Mesendoderm (in vitro differentiated cells): ENCODE measurements at regions not wholly inside any gene's neighbourhood (a gene's known extent, or its start where the extent isn't known, plus 50 kb on each side); places are given as distances from the start of the nearest gene placed in this dataset.

Source experiments
- DNase-seq: peaks from one replicate; pipeline ENCODE4 v3.0.0; 2013
- H2AK5ac ChIP-seq: 2 replicates; pipeline ENCODE4 v1.6.1; 2013; ENCODE audit warnings: low read length, inconsistent platforms
- H2BK120ac ChIP-seq: 2 replicates; pipeline ENCODE4 v1.6.1; 2013; ENCODE audit warnings: low read depth, mild to moderate bottlenecking, low read length, moderate library complexity, mixed read lengths
- H2BK15ac ChIP-seq: replicated peaks from 2 replicates; pipeline ENCODE4 v1.6.1; 2013; ENCODE audit warnings: low read depth, mild to moderate bottlenecking, moderate library complexity
- H2BK5ac ChIP-seq: 2 replicates; pipeline ENCODE4 v1.6.1; 2013; ENCODE audit warnings: low read length, inconsistent platforms
- H3K18ac ChIP-seq: 2 replicates; pipeline ENCODE4 v1.6.1; 2013; ENCODE audit warnings: mild to moderate bottlenecking, low read length, mixed read lengths
- H3K23ac ChIP-seq: one replicate; pipeline ENCODE4 v1.6.1; 2013; ENCODE audit warnings: low read length
- H3K27ac ChIP-seq: 2 replicates; pipeline ENCODE4 v1.5.1; 2013; ENCODE audit warnings: low read depth, mild to moderate bottlenecking, inconsistent platforms, low read length, moderate library complexity
- H3K27me3 ChIP-seq: 2 replicates; pipeline ENCODE4 v1.6.1; 2013; ENCODE audit warnings: low read length, control low read depth, mild to moderate bottlenecking, inconsistent platforms; ENCODE audit not compliant: insufficient read depth, poor library complexity
- H3K36me3 ChIP-seq: 2 replicates; pipeline ENCODE4 v1.6.1; 2013; ENCODE audit warnings: low read length, inconsistent platforms; ENCODE audit not compliant: control insufficient read depth, insufficient read depth
- H3K4ac ChIP-seq: one replicate; pipeline ENCODE4 v1.6.1; 2013; ENCODE audit warnings: low read depth, mild to moderate bottlenecking, low read length, moderate library complexity
- H3K4me1 ChIP-seq: 2 replicates; pipeline ENCODE4 v1.6.1; 2013; ENCODE audit warnings: low read depth, low read length, inconsistent platforms; ENCODE audit not compliant: control insufficient read depth
- H3K4me2 ChIP-seq: 2 replicates; pipeline ENCODE4 v1.6.1; 2013; ENCODE audit warnings: low read length
- H3K4me3 ChIP-seq: 2 replicates; pipeline ENCODE4 v1.5.1; 2013; ENCODE audit warnings: mild to moderate bottlenecking, low read length
- H3K56ac ChIP-seq: one replicate; pipeline ENCODE4 v1.6.1; 2013; ENCODE audit warnings: low read length
- H3K79me1 ChIP-seq: 2 replicates; pipeline ENCODE4 v1.6.1; 2013; ENCODE audit warnings: low read length, inconsistent platforms
- H3K79me2 ChIP-seq: 2 replicates; pipeline ENCODE4 v1.6.1; 2013; ENCODE audit warnings: mild to moderate bottlenecking, low read length; ENCODE audit not compliant: control insufficient read depth, insufficient read depth
- H3K9ac ChIP-seq: 2 replicates; pipeline ENCODE4 v1.6.1; 2013; ENCODE audit warnings: low read length, inconsistent platforms
- H4K5ac ChIP-seq: one replicate; pipeline ENCODE4 v1.6.1; 2013; ENCODE audit warnings: low read length
- H4K8ac ChIP-seq: one replicate; pipeline ENCODE4 v1.6.1; 2013; ENCODE audit warnings: low read depth, mild to moderate bottlenecking, control low read depth, low read length, moderate library complexity
- WGBS: extraction: QIAGEN DNeasy Blood & Tissue Kit; methylation state at CpG from one replicate; pipeline ENCODE4 v1.1.7; 2013; ENCODE audit warnings: low lambda C conversion rate, missing lambda C conversion rate; ENCODE audit not compliant: insufficient coverage; ENCODE audit errors: extremely low coverage; 5-methylcytosine and 5-hydroxymethylcytosine counted together

DNA sequence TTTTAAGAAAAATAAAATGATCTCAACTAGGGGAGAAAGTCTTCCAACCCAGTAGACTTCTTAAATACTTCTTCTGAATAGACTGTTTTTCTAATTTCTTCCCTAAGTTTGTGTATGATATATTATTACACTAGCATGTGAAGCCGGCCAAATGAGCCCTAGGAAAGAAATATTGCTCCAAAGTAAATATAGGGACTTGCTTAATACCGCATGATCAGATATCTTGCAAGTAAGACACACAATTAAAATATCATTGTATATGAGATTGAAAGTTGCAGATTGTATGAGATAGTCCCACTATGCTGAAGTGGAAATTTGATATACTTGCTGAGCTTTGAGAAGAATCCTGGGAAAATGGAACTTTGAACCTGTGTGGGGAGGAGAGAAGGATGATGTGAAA, 225.7 kb downstream of the BAMBI start:
- H3K9ac ChIP-seq = no peak overlapping the region
- no peak overlapping the region for H3K23ac ChIP-seq
- no peak overlapping the region for H2AK5ac ChIP-seq
- H3K79me2 ChIP-seq = no peaks in the 10 kb centered on the region
- no peak overlapping the region for H2BK120ac ChIP-seq
- no peaks in the 10 kb centered on the region for H3K4me1 ChIP-seq
- H3K27me3 ChIP-seq = no peaks in the 10 kb centered on the region
- no peaks in the 10 kb centered on the region for H3K79me1 ChIP-seq
- WGBS = no CpG with 5 or more reads among the region's 2 CpGs
- H2BK5ac ChIP-seq = no peak overlapping the region
- no peak overlapping the region for H3K56ac ChIP-seq
- H4K5ac ChIP-seq = no peak overlapping the region
- H3K4me2 ChIP-seq = no peak overlapping the region
- H3K4ac ChIP-seq = no peak overlapping the region
- H3K36me3 ChIP-seq = no peaks in the 10 kb centered on the region
- H4K8ac ChIP-seq = no peak overlapping the region
- no peak overlapping the region for H3K4me3 ChIP-seq
- no peak for DNase-seq
- no peak overlapping the region for H2BK15ac ChIP-seq
- no peak overlapping the region for H3K18ac ChIP-seq
- H3K27ac ChIP-seq = no peak overlapping the region

DNA sequence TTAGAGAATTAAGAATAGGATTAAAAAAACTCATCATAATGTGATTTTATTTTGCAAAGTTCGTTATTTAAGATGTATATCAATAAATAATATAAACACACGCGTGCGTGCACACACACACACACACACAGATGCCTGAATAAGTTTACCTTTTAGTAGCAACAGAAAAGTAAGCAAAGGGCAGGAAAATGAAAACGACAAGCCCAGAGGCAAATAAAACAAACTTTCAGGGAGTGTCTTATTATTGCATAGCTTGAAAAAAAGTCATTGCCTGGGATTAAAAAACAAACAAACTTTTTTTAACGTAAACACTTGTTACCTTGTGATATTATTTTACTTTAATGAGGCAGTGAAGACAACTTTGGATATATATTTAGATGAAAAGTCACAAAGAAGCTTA, 226.4 kb downstream of the BAMBI start:
- Histone ChIP-seq H2AK5ac (no peak overlapping the region), H4K8ac (no peak overlapping the region), H3K4me3 (no peak overlapping the region), H3K79me1 (no peaks in the 10 kb centered on the region), H3K4me1 (no peaks in the 10 kb centered on the region), H3K56ac (no peak overlapping the region), H2BK120ac (no peak overlapping the region), H2BK15ac (no peak overlapping the region), H4K5ac (no peak overlapping the region), H3K9ac (no peak overlapping the region), H3K79me2 (no peaks in the 10 kb centered on the region), H2BK5ac (no peak overlapping the region), H3K23ac (no peak overlapping the region), H3K4ac (no peak overlapping the region), H3K18ac (no peak overlapping the region), H3K36me3 (no peaks in the 10 kb centered on the region), H3K27ac (no peak overlapping the region), H3K4me2 (no peak overlapping the region), H3K27me3 (no peaks in the 10 kb centered on the region)
- DNase-seq = no peak
- no CpG with 5 or more reads among the region's 6 CpGs for WGBS

DNA sequence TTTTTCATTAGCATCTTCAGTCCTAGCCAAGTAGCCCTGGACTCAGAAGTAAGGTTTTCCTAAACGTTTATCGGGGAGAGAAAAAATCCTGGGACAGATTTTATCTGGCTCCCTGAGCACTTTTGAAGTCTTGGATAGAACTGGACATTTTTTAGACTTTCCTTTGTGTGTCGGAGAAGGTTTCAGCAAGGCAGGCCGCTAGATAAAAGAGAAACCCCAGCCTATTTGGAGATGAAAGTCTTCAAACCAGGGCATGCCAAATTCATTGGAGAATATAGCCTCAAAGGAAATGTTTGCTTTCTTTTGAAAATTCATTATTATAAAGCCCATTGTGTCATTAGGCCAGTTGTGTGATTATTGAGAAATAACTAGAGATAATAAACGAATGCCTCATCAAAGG, 228.1 kb downstream of the BAMBI start:
- no peak overlapping the region for H2BK15ac ChIP-seq
- H3K23ac ChIP-seq = no peak overlapping the region
- H2BK5ac ChIP-seq = no peak overlapping the region
- H3K4me3 ChIP-seq = no peak overlapping the region
- no peak overlapping the region for H4K8ac ChIP-seq
- no peak overlapping the region for H3K4ac ChIP-seq
- no peaks in the 10 kb centered on the region for H3K79me1 ChIP-seq
- H2AK5ac ChIP-seq = no peak overlapping the region
- no peak overlapping the region for H3K18ac ChIP-seq
- no peaks in the 10 kb centered on the region for H3K79me2 ChIP-seq
- H3K9ac ChIP-seq = no peak overlapping the region
- H3K36me3 ChIP-seq = no peaks in the 10 kb centered on the region
- no peak overlapping the region for H2BK120ac ChIP-seq
- no peak overlapping the region for H3K4me2 ChIP-seq
- H3K56ac ChIP-seq = no peak overlapping the region
- H4K5ac ChIP-seq = no peak overlapping the region
- DNase-seq = no peak
- H3K27ac ChIP-seq = no peak overlapping the region
- H3K4me1 ChIP-seq = no peaks in the 10 kb centered on the region
- no CpG with 5 or more reads among the region's 5 CpGs for WGBS
- H3K27me3 ChIP-seq = no peaks in the 10 kb centered on the region

DNA sequence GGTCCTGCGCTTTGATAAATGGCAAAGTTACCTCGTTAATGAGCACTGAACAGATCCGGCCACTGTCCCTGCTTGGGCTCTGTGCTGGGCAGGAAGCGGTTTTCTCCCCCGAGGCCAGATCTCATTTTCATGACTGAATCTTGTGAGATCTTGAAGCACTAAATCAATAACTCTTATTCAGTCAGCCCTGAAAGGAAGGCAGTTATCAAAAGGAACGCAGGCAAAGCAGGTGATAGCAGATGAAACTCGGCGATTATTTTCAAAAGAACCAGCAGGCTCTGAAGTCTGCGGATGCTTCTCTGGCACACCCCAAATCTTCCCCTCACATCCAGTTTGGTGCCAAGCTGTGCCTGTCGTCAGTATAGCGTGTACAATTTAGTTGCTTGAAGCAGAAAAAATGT, 228.7 kb downstream of the BAMBI start:
- Histone ChIP-seq H3K36me3 (no peaks in the 10 kb centered on the region), H3K4me1 (no peaks in the 10 kb centered on the region), H2BK120ac (no peak overlapping the region), H2BK15ac (no peak overlapping the region), H3K27ac (no peak overlapping the region), H3K18ac (no peak overlapping the region), H3K56ac (no peak overlapping the region), H3K9ac (no peak overlapping the region), H3K4ac (peak overlapping the region; percentile 26), H3K79me1 (no peaks in the 10 kb centered on the region), H3K4me3 (no peak overlapping the region), H4K5ac (no peak overlapping the region), H2AK5ac (no peak overlapping the region), H3K27me3 (no peaks in the 10 kb centered on the region), H3K79me2 (no peaks in the 10 kb centered on the region), H3K4me2 (no peak overlapping the region), H2BK5ac (no peak overlapping the region), H4K8ac (no peak overlapping the region), H3K23ac (no peak overlapping the region)
- no CpG with 5 or more reads among the region's 11 CpGs for WGBS
- no peak for DNase-seq

DNA sequence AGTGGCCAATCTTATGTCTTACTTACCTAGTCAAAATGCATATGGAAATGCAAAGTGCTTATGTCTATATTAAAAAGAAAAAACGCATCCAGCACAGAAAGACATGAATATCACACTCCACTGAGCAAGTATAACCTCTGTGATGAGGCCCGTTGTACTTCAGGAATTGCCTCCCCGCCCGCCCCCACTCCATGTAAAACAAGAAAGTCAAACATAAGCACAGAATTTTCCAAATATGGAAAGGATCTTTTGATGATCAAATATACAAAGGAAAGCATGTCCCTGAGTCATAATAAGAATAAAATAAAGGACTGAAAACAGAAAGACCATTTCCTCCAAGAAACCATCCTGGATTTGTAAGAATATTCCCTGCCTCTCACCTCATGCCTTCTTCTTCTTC, 229.1 kb downstream of the BAMBI start:
- Histone ChIP-seq H3K56ac (no peak overlapping the region), H4K5ac (no peak overlapping the region), H2BK15ac (no peak overlapping the region), H2BK120ac (no peak overlapping the region), H3K4me2 (no peak overlapping the region), H3K9ac (no peak overlapping the region), H4K8ac (no peak overlapping the region), H3K4me1 (no peaks in the 10 kb centered on the region), H2BK5ac (no peak overlapping the region), H3K79me2 (no peaks in the 10 kb centered on the region), H3K4me3 (no peak overlapping the region), H3K36me3 (no peaks in the 10 kb centered on the region), H3K27ac (no peak overlapping the region), H3K18ac (no peak overlapping the region), H3K79me1 (no peaks in the 10 kb centered on the region), H2AK5ac (no peak overlapping the region), H3K27me3 (no peaks in the 10 kb centered on the region), H3K4ac (no peak overlapping the region), H3K23ac (no peak overlapping the region)
- no peak for DNase-seq
- no CpG with 5 or more reads among the region's 4 CpGs for WGBS

DNA sequence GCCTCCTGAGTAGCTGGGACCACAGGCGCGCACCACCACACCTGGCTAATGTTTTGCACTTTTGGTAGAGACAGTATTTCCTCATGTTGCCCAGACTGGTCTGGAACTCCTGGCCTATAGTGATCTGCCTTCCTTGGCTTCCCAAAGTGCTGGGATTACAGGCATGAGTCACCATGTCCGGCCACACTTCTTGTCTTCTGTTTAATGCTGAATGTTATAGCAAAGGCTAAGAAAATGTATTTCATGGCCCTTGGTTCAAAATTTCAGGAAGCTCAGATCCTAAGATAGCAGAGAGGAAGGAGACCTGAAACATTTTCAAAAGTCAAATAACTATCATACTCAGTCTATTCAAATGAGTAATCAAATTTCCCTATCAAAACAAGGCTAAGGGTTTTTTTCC, 229.6 kb downstream of the BAMBI start:
- no peak overlapping the region for H3K4me2 ChIP-seq
- no peak overlapping the region for H4K8ac ChIP-seq
- no peaks in the 10 kb centered on the region for H3K27me3 ChIP-seq
- H3K4ac ChIP-seq = no peak overlapping the region
- DNase-seq = no peak
- H3K4me1 ChIP-seq = no peaks in the 10 kb centered on the region
- no peak overlapping the region for H2BK5ac ChIP-seq
- H3K23ac ChIP-seq = no peak overlapping the region
- WGBS = no CpG with 5 or more reads among the region's 3 CpGs
- no peak overlapping the region for H3K56ac ChIP-seq
- no peaks in the 10 kb centered on the region for H3K79me1 ChIP-seq
- H3K18ac ChIP-seq = no peak overlapping the region
- H3K36me3 ChIP-seq = no peaks in the 10 kb centered on the region
- H4K5ac ChIP-seq = no peak overlapping the region
- H2BK120ac ChIP-seq = no peak overlapping the region
- H3K9ac ChIP-seq = no peak overlapping the region
- no peaks in the 10 kb centered on the region for H3K79me2 ChIP-seq
- H3K27ac ChIP-seq = no peak overlapping the region
- no peak overlapping the region for H3K4me3 ChIP-seq
- H2BK15ac ChIP-seq = no peak overlapping the region
- H2AK5ac ChIP-seq = no peak overlapping the region
